ENCODE measurements at regions not wholly inside any gene's neighbourhood (a gene's known extent, or its start where the extent isn't known, plus 50 kb on each side); places are given as distances from the start of the nearest gene placed in this dataset.

- Histone ChIP-seq H3K23ac (ENCODE audit: insufficient read length, low read depth, low read length) (no peak overlapping the region), H3K27ac (ENCODE audit: insufficient read length, low read depth, low read length) (no peak overlapping the region), H2BK20ac (ENCODE audit: low read depth, low read length, poor library complexity, severe bottlenecking) (no peak overlapping the region), H3K18ac (ENCODE audit: insufficient read length, low read depth, low read length) (no peak overlapping the region), H3K79me1 (ENCODE audit: insufficient read depth, low read depth, low read length, poor library complexity, severe bottlenecking) (no peaks in the 10 kb centered on the region), H3K56ac (ENCODE audit: insufficient read length, low read depth, low read length) (no peak overlapping the region), H3T11ph (ENCODE audit: low read length) (no peak overlapping the region), H4K5ac (ENCODE audit: insufficient read length, low read depth, low read length) (no peak overlapping the region), H3K4me2 (ENCODE audit: insufficient read depth, insufficient read length, low read length) (no peak overlapping the region), H2BK5ac (ENCODE audit: insufficient read length, low read length) (no peak overlapping the region), H4K8ac (replicated peaks; ENCODE audit: insufficient read length, low read depth, low read length) (no peak overlapping the region), H2AFZ (ENCODE audit: low read length) (no peak overlapping the region), H3K14ac (ENCODE audit: insufficient read depth, low read length) (no peak overlapping the region), H2BK120ac (ENCODE audit: low read depth, low read length, poor library complexity, severe bottlenecking) (no peak overlapping the region), H3K9ac (ENCODE audit: extremely low read depth, insufficient read length, low read length) (no peak overlapping the region), H3K79me2 (ENCODE audit: insufficient read depth, low read length) (no peaks in the 10 kb centered on the region), H3K4ac (ENCODE audit: low read depth, low read length) (no peak overlapping the region), H4K20me1 (ENCODE audit: control insufficient read depth, insufficient read depth, insufficient read length) (no peaks in the 10 kb centered on the region), H3K9me3 (ENCODE audit: control insufficient read depth, low read depth, low read length) (no peaks in the 10 kb centered on the region), H2BK12ac (ENCODE audit: insufficient read length, low read depth, low read length) (no peak overlapping the region), H2AK5ac (ENCODE audit: insufficient read length, low read length) (no peak overlapping the region), H3K27me3 (ENCODE audit: insufficient read depth, low read length) (no peaks in the 10 kb centered on the region), H3K4me1 (ENCODE audit: insufficient read depth, low read length) (no peaks in the 10 kb centered on the region; the same call in 1 of the 2 replicates), H4K91ac (ENCODE audit: insufficient read length, low read depth, low read length) (no peak overlapping the region), H2BK15ac (ENCODE audit: low read depth, low read length) (no peak overlapping the region), H3K23me2 (ENCODE audit: insufficient read length, low read depth, low read length, poor library complexity, severe bottlenecking) (no peaks in the 10 kb centered on the region)
- WGBS (ENCODE audit: extremely low coverage, insufficient read length, low lambda C conversion rate): no CpG with 5 or more reads among the region's 7 CpGs
- Mint-ChIP-seq H3K27me3 (ENCODE audit: low read depth) (no peaks in the 10 kb centered on the region), H3K9me3 (no peaks in the 10 kb centered on the region), H3K4me3 (no peak overlapping the region), H3K4me1 (peaks cover 4% of the 10 kb centered on the region in 2 experiments; a peak in 3 of 4 replicates), H3K36me3 (ENCODE audit: insufficient read depth in 1 of 3, low read depth in 3 of 3) (no peaks in the 10 kb centered on the region), H3K27ac (no peak overlapping the region)
- DNase-seq: no peak
- no peak for TF ChIP-seq CTCF (conservative IDR thresholded peaks at IDR 0.05)
Observed at GRCh38 chr6:8335896-8336295, 99.4 kb downstream of the SLC35B3 start.

Data from H9 (cell line).